HCT116 (cell line): ENCODE measurements at regions not wholly inside any gene's neighbourhood (a gene's known extent, or its start where the extent isn't known, plus 50 kb on each side); places are given as distances from the start of the nearest gene placed in this dataset.

Experiments
- ELF1 ChIP-seq: IDR thresholded peaks from 2 replicates; pipeline ENCODE4 v1.6.1; 2012; ENCODE audit warnings: low read depth, borderline replicate concordance
- TF ChIP-seq, protein P1 (sequence below), 3 experiments: fragments of 200-600 bp in 1 of 3; sonication (generic) in 1 of 3; IDR thresholded peaks in 2 of 3; conservative IDR thresholded peaks in 1 of 3; 2 replicates each; pipeline ENCODE4 v1.5.1; 2012 to 2017; ENCODE audit warnings: low read depth in 2 of 3, low read length in 2 of 3, antibody characterized with exemption in 1 of 3, borderline replicate concordance in 1 of 3, control low read depth in 1 of 3, mild to moderate bottlenecking in 1 of 3, mixed read lengths in 1 of 3, mixed run types in 1 of 3, moderate library complexity in 1 of 3; ENCODE audit not compliant: insufficient read depth in 1 of 3

GRCh38 chr15:31585240-31585639 is 258.6 kb downstream of the KLF13 start:
- TF ChIP-seq ELF1, result no peak
- TF ChIP-seq, protein P1, sequence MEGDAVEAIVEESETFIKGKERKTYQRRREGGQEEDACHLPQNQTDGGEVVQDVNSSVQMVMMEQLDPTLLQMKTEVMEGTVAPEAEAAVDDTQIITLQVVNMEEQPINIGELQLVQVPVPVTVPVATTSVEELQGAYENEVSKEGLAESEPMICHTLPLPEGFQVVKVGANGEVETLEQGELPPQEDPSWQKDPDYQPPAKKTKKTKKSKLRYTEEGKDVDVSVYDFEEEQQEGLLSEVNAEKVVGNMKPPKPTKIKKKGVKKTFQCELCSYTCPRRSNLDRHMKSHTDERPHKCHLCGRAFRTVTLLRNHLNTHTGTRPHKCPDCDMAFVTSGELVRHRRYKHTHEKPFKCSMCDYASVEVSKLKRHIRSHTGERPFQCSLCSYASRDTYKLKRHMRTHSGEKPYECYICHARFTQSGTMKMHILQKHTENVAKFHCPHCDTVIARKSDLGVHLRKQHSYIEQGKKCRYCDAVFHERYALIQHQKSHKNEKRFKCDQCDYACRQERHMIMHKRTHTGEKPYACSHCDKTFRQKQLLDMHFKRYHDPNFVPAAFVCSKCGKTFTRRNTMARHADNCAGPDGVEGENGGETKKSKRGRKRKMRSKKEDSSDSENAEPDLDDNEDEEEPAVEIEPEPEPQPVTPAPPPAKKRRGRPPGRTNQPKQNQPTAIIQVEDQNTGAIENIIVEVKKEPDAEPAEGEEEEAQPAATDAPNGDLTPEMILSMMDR (IDR thresholded peaks at IDR 0.05 in 2 of 3, conservative IDR thresholded peaks at IDR 0.05 in 1 of 3; ENCODE audit: borderline replicate concordance in 1 of 3, insufficient read depth in 1 of 3, low read depth in 2 of 3, low read length in 2 of 3), result no peak
